K562 (cell line): ENCODE measurements at regions not wholly inside any gene's neighbourhood (a gene's known extent, or its start where the extent isn't known, plus 50 kb on each side); places are given as distances from the start of the nearest gene placed in this dataset.

Experiments used
- ATAC-seq: fragments of 200-7000 bp; cut with Tn5 transposase; 3 replicates; pipeline ENCODE4 v1.9.1; 2020; ENCODE audit warnings: moderate library complexity
- BruUV-seq: library from RNA; stranded (reverse); fragments of 400-500 nt; replicated peaks from 2 replicates; lab custom pipeline; 2021; lab: Mats Ljungman, UMichigan
- CTCF ChIA-PET: fragments of 300-600 bp; formaldehyde crosslinking; extraction: SDS; loops from one replicate; lab custom pipeline; 2021; ENCODE audit warnings: low intra/inter-chr PET ratio; lab: Yijun Ruan, JAX
- POLR2A ChIA-PET: fragments of 300-600, 350-650 bp; sonication (Branson Sonifier 250); formaldehyde crosslinking; extraction: SDS; loops from one replicate; lab custom pipeline; 2021; ENCODE audit warnings: antibody characterized with exemption, inconsistent platforms; lab: Yijun Ruan, JAX
- DNase-seq, 4 experiments: peaks; one replicate each; pipeline versions ENCODE4 v3.0.0 to v3.0.0-alpha.2; 2011 to 2018; ENCODE audit warnings: low spot score in 3 of 4, mixed read lengths in 3 of 4; ENCODE audit errors: extremely low read depth in 1 of 4
- FAIRE-seq: peaks from 2 replicates; lab custom pipeline; 2011; peaks lifted over from hg19 to GRCh38; lab: Jason Lieb, UNC
- H2AFZ ChIP-seq: 2 replicates; pipeline ENCODE4 v1.6.0; 2011; ENCODE audit warnings: low read depth, low read length, control low read depth, inconsistent platforms
- H3K27ac ChIP-seq: fragments of 200-600 bp; 3 replicates; pipeline ENCODE4 v1.8.0; 2011; ENCODE audit warnings: low read depth, mild to moderate bottlenecking, control low read depth, inconsistent platforms, low read length, moderate library complexity, mixed read lengths; ENCODE audit errors: extremely low read depth
- H3K27me3 ChIP-seq, 2 experiments: fragments of 300-600 bp in 1 of 2; 2 replicates in 1 of 2; 3 replicates in 1 of 2; pipeline versions ENCODE4 v1.6.0 to v1.8.0; 2011; ENCODE audit warnings: inconsistent platforms in 2 of 2, low read length in 2 of 2, mild to moderate bottlenecking in 1 of 2, mixed read lengths in 1 of 2, moderate library complexity in 1 of 2; ENCODE audit not compliant: control insufficient read depth in 2 of 2, insufficient read depth in 2 of 2
- H3K36me3 ChIP-seq: fragments of 300-600 bp; 3 replicates; pipeline ENCODE4 v1.8.0; 2011; ENCODE audit warnings: mild to moderate bottlenecking, low read length, inconsistent platforms; ENCODE audit not compliant: control insufficient read depth, insufficient read depth
- H3K4me1 ChIP-seq, 2 experiments: fragments of 200-600 bp in 1 of 2; replicated peaks in 1 of 2; 2 replicates in 1 of 2; 3 replicates in 1 of 2; pipeline versions ENCODE4 v1.5.1 to v1.8.0; 2011; ENCODE audit warnings: inconsistent platforms in 2 of 2, low read length in 2 of 2, mild to moderate bottlenecking in 1 of 2, mixed read lengths in 1 of 2, moderate library complexity in 1 of 2; ENCODE audit not compliant: control insufficient read depth in 2 of 2, insufficient read depth in 2 of 2
- H3K4me2 ChIP-seq: 2 replicates; pipeline ENCODE4 v1.6.1; 2011; ENCODE audit warnings: low read length, control low read depth, inconsistent platforms, mixed read lengths; ENCODE audit not compliant: insufficient read depth
- H3K4me3 ChIP-seq: fragments of 200-600 bp; sonication (generic), shearing (Covaris generic); 2 replicates; pipeline ENCODE4 v1.5.1; 2016; ENCODE audit warnings: control low read depth, inconsistent platforms
- H3K79me2 ChIP-seq: fragments of 200-600 bp; 3 replicates; pipeline ENCODE4 v1.8.0; 2011; ENCODE audit warnings: low read length, inconsistent platforms; ENCODE audit not compliant: control insufficient read depth, insufficient read depth
- H3K9ac ChIP-seq, 2 experiments: 2 replicates each; pipeline versions ENCODE4 v1.6.0 to v1.6.1; 2011; ENCODE audit warnings: low read depth in 2 of 2, low read length in 2 of 2, control low read depth in 1 of 2, inconsistent platforms in 1 of 2, mild to moderate bottlenecking in 1 of 2, mixed read lengths in 1 of 2; ENCODE audit not compliant: insufficient read depth in 1 of 2
- H3K9me1 ChIP-seq: one replicate; pipeline ENCODE4 v1.6.0; 2011; ENCODE audit warnings: inconsistent platforms, mild to moderate bottlenecking, low read length, moderate library complexity; ENCODE audit not compliant: control insufficient read depth, insufficient read depth
- H3K9me3 ChIP-seq: replicated peaks from 2 replicates; pipeline ENCODE4 v1.5.1; 2011; ENCODE audit warnings: low read depth, low read length, inconsistent platforms; ENCODE audit not compliant: control insufficient read depth, insufficient read depth
- H4K20me1 ChIP-seq: replicated peaks from 2 replicates; pipeline ENCODE4 v1.6.1; 2011; ENCODE audit warnings: low read length, inconsistent platforms, mixed read lengths; ENCODE audit not compliant: control insufficient read depth, insufficient read depth
- ATF7 ChIP-seq: fragments of 450-650 bp; IDR thresholded peaks from 2 replicates; pipeline ENCODE4 v1.7.1; 2014; ENCODE audit warnings: mild to moderate bottlenecking, moderate library complexity
- BRD9 ChIP-seq: fragments of 450-650 bp; IDR thresholded peaks from 2 replicates; pipeline ENCODE4 v1.6.1; 2018; ENCODE audit warnings: low read depth; ENCODE audit not compliant: partially characterized antibody
- ELF1 ChIP-seq: fragments of 200-800 bp; sonication (Bioruptor generic); IDR thresholded peaks from 2 replicates; pipeline ENCODE4 v1.6.1; 2016; ENCODE audit warnings: missing genetic modification characterization, missing compliant biosample characterization
- FOXJ2 ChIP-seq: fragments of 200-800 bp; sonication (Bioruptor generic); IDR thresholded peaks from 2 replicates; pipeline ENCODE4 v1.6.1; 2016; ENCODE audit warnings: missing genetic modification characterization, missing compliant biosample characterization
- HMG20A ChIP-seq: fragments of 450-650 bp; formaldehyde crosslinking; conservative IDR thresholded peaks from 2 replicates; pipeline ENCODE4 v1.4.0; 2020; ENCODE audit warnings: mild to moderate bottlenecking, mixed read lengths
- HMG20B ChIP-seq: fragments of 250-450 bp; sonication (Bioruptor Pico); IDR thresholded peaks from 2 replicates; pipeline ENCODE4 v1.5.0; 2021; ENCODE audit warnings: mild to moderate bottlenecking
- NR2F6 ChIP-seq: fragments of 450-650 bp; formaldehyde crosslinking; IDR thresholded peaks from 2 replicates; pipeline ENCODE4 v1.4.0; 2020; ENCODE audit warnings: mild to moderate bottlenecking
- PHF20 ChIP-seq: fragments of 450-650 bp; IDR thresholded peaks from 2 replicates; pipeline ENCODE4 v1.6.1; 2018; ENCODE audit not compliant: partially characterized antibody
- PRPF4 ChIP-seq: fragments of 200-400 bp; formaldehyde crosslinking; IDR thresholded peaks from one replicate; pipeline ENCODE4 v1.6.1; 2017; ENCODE audit warnings: low read length, low read depth, mild to moderate bottlenecking; ENCODE audit not compliant: insufficient read depth, poor library complexity, severe bottlenecking
- ZNF3 ChIP-seq: fragments of 250-450 bp; sonication (Bioruptor Pico); IDR thresholded peaks from 2 replicates; pipeline ENCODE4 v1.5.0; 2021; ENCODE audit warnings: mild to moderate bottlenecking, moderate library complexity
- ZNF431 ChIP-seq: sonication (generic); formaldehyde crosslinking; IDR thresholded peaks from 2 replicates; pipeline ENCODE4 v1.8.0; 2022; ENCODE audit warnings: mild to moderate bottlenecking, missing genetic modification reagents
- ZNF518B ChIP-seq: fragments of 250-450 bp; sonication (Bioruptor Pico); IDR thresholded peaks from 2 replicates; pipeline ENCODE4 v1.5.0; 2021; ENCODE audit warnings: mild to moderate bottlenecking, moderate library complexity
- WGBS: fragments of 100-300 bp; shearing (Covaris generic); methylation state at CpG from one replicate; pipeline ENCODE4 v1.1.6; 2016; ENCODE audit warnings: low coverage, mixed read lengths; ENCODE audit not compliant: insufficient coverage; ENCODE audit errors: missing lambda C conversion rate; 5-methylcytosine and 5-hydroxymethylcytosine counted together
- in situ Hi-C: fragments of 300-500 bp; cut with MboI; formaldehyde crosslinking; loops from 4 replicates; pipeline ENCODE4 v1.15.0; 2018; ENCODE audit warnings: inconsistent platforms, mixed read lengths
- intact Hi-C: fragments of 100-400 bp; cut with micrococcal nuclease; formaldehyde crosslinking; loops from 2 replicates; pipeline ENCODE4 v1.14.2; 2022
- TF ChIP-seq, protein P1 (sequence below): fragments of 250-450 bp; sonication (Bioruptor Pico); IDR thresholded peaks from 2 replicates; pipeline ENCODE4 v1.8.0; 2022; ENCODE audit warnings: moderate library complexity, mild to moderate bottlenecking, inconsistent platforms

DNA sequence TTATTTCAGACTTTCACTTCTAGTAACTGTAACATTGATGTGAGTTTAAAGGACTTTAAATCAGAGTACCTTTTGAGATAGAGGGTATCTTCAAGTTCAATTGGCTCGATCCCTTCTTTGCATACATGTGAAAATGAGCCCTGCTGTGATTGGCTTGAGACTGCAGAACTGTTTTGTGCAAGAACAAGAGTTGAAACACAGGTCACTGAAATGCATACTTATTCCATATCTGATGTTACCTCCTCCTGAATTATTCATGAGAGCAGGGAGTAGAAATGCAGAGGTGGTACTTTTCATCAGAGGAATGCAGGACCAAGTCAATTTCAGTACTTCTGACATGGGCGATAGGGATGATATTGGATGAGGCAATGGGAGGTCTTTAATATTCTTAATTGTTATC is 459.5 kb downstream of the TLR4 start:
- BruUV-seq = no TSS peak
- in situ Hi-C loops = no loop called here
- WGBS = 3% methylated on average over 2 of the region's 2 CpGs
- ATAC-seq (no peak), DNase-seq (no peak), FAIRE-seq (no peak)
- Histone ChIP-seq H3K4me2 (no peak overlapping the region), H2AFZ (no peak overlapping the region), H3K36me3 (no peaks in the 10 kb centered on the region), H3K27ac (no peak overlapping the region), H3K9me3 (no peaks in the 10 kb centered on the region; the same call in 1 of the 2 replicates), H3K79me2 (no peaks in the 10 kb centered on the region), H3K4me1 (no peaks in the 10 kb centered on the region), H3K9me1 (no peaks in the 10 kb centered on the region), H3K9ac (no peak overlapping the region), H3K27me3 (no peaks in the 10 kb centered on the region), H4K20me1 (no peaks in the 10 kb centered on the region), H3K4me3 (no peak overlapping the region)
- ChIA-PET POLR2A (no interaction called here), CTCF (no interaction called here)
- intact Hi-C loops = no loop called here
- TF ChIP-seq BRD9 (no peak), HMG20B (CRISPR knock-in tag) (no peak), ZNF431 (no peak), ZNF3 (CRISPR knock-in tag) (no peak), PHF20 (no peak), PRPF4 (no peak), NR2F6 (CRISPR knock-in tag) (no peak), HMG20A (CRISPR knock-in tag) (no peak), FOXJ2 (tag) (no peak), ATF7 (no peak), ELF1 (tag) (no peak), ZNF518B (no peak)
- TF ChIP-seq, protein P1, sequence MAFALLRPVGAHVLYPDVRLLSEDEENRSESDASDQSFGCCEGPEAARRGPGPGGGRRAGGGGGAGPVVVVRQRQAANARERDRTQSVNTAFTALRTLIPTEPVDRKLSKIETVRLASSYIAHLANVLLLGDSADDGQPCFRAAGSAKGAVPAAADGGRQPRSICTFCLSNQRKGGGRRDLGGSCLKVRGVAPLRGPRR = no peak
